Subcutaneous abdominal adipose tissue (tissue), 5 donors: ENCODE measurements at regions not wholly inside any gene's neighbourhood (a gene's known extent, or its start where the extent isn't known, plus 50 kb on each side); places are given as distances from the start of the nearest gene placed in this dataset.
A peak's percentile ranks its signal among the peaks of the same experiment; 100 is the strongest.

Experiments used
- H3K27ac ChIP-seq: one replicate; pipeline ENCODE4 v1.7.0; 2013; ENCODE audit warnings: low read depth, mild to moderate bottlenecking, inconsistent platforms, low read length, moderate library complexity
- H3K27me3 ChIP-seq, 5 donors: one replicate each; pipeline ENCODE4 v1.7.0; 2013; ENCODE audit warnings: low read length in 5 of 5, inconsistent platforms in 1 of 5; ENCODE audit not compliant: control insufficient read depth in 5 of 5, insufficient read depth in 4 of 5
- H3K36me3 ChIP-seq, 5 donors: one replicate each; pipeline ENCODE4 v1.7.0; 2013; ENCODE audit warnings: low read length in 5 of 5; ENCODE audit not compliant: control insufficient read depth in 5 of 5, insufficient read depth in 5 of 5
- H3K4me1 ChIP-seq, 5 donors: one replicate each; pipeline ENCODE4 v1.7.0; 2013; ENCODE audit warnings: low read length in 5 of 5, mild to moderate bottlenecking in 3 of 5, moderate library complexity in 1 of 5; ENCODE audit not compliant: control insufficient read depth in 5 of 5, insufficient read depth in 5 of 5
- H3K4me3 ChIP-seq, 5 donors: one replicate each; pipeline ENCODE4 v1.7.0; 2013; ENCODE audit warnings: low read length in 5 of 5, low read depth in 1 of 5
- H3K9ac ChIP-seq, 5 donors: one replicate each; pipeline ENCODE4 v1.7.0; 2013; ENCODE audit warnings: low read length in 5 of 5, mild to moderate bottlenecking in 4 of 5, moderate library complexity in 3 of 5
- H3K9me3 ChIP-seq, 5 donors: one replicate each; pipeline ENCODE4 v1.7.0; 2013; ENCODE audit warnings: low read length in 5 of 5; ENCODE audit not compliant: control insufficient read depth in 5 of 5
- donor health status: healthy.
- donor health status: healthy.
- donor health status: healthy.
- donor health status: healthy.
- donor health status: healthy.

DNA sequence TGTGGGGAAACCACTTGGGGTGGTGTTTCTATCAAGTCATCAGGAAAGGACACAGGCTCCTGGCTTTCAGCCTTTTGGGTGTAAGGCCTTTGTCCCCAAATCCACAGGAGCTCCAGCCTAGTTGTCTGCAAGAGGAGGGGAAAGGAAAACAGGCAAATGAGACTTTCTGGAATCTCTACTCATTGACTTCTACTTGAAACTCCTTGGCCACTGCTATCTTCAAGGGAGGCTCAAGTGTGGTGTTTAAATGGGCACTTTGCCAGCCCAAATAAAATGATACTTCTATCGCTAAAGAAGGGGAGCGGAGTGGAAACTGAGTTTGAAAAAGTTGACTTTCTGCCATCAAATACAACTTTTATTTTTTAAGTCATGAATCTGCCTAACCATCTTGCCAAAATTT lies 445.9 kb upstream of the RGS6 start:
- Histone ChIP-seq H3K9ac (no peak overlapping the region), H3K27ac (no peak overlapping the region), H3K4me1 (peaks cover 0 to 6% (median 2%) of the 10 kb centered on the region in 5 donors), H3K36me3 (no peaks in the 10 kb centered on the region), H3K9me3 (no peaks in the 10 kb centered on the region), H3K4me3 (no peak overlapping the region), H3K27me3 (no peaks in the 10 kb centered on the region)

DNA sequence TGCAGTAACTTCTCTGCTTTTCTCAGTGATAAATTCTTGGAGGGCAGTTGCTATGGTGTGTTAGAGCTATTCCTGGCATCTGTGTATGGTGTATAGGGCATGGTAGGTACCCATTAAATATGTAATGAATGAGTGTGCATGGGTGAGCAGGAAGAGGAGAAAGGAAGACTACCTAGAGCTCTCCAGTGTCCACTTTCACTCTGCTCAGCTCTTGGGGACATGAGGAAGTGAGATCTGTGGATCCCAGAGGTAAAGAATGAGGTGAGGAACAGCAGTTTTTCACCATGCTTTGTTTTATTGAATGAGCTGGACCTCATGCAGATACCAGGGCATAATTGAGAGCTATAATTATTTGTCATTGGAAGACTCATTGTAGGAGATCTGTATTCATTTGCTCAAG lies 444.8 kb upstream of the RGS6 start:
- H3K4me1 ChIP-seq = peaks cover 0 to 7% (median 6%) of the 10 kb centered on the region in 5 donors
- H3K4me3 ChIP-seq = no peak overlapping the region
- no peaks in the 10 kb centered on the region for H3K9me3 ChIP-seq
- no peaks in the 10 kb centered on the region for H3K27me3 ChIP-seq
- no peaks in the 10 kb centered on the region for H3K36me3 ChIP-seq
- H3K9ac ChIP-seq = no peak overlapping the region
- no peak overlapping the region for H3K27ac ChIP-seq

GRCh38 chr14:71487941-71488340 lies 444.3 kb upstream of the RGS6 start:
- Histone ChIP-seq H3K27ac (no peak overlapping the region), H3K4me1 (peaks cover 0 to 8% (median 4%) of the 10 kb centered on the region in 5 donors), H3K4me3 (no peak overlapping the region), H3K36me3 (no peaks in the 10 kb centered on the region), H3K9ac (no peak overlapping the region), H3K27me3 (no peaks in the 10 kb centered on the region), H3K9me3 (no peaks in the 10 kb centered on the region)

DNA sequence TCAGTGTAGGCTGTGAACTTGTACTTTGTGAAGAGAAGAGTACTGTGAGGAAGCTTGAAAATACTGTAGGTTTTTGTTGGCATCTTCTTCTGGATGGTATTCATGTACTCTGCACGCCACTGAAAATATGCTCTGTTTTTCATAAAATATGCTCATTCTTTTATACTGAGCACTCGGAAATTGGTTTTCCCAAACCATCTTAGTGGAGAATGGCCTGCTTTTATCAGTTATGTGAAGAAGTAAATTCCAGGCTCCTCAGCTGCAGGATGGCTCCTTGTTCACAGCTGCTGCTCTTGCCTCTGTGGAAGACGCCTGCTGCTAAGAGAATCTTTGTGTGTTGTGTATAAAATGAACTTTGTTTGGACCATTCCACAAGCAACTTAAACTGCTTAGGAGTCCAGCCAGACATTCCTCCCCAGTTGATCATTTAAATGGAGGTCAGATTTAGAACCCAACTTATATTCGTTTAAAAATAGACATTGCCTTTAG lies 443.5 kb upstream of the RGS6 start:
- H3K27me3 ChIP-seq = no peaks in the 10 kb centered on the region
- H3K27ac ChIP-seq = no peak overlapping the region
- H3K4me1 ChIP-seq = peaks cover 0 to 8% (median 4%) of the 10 kb centered on the region in 5 donors
- H3K4me3 ChIP-seq = no peak overlapping the region
- no peaks in the 10 kb centered on the region for H3K36me3 ChIP-seq
- no peak overlapping the region for H3K9ac ChIP-seq
- no peaks in the 10 kb centered on the region for H3K9me3 ChIP-seq

DNA sequence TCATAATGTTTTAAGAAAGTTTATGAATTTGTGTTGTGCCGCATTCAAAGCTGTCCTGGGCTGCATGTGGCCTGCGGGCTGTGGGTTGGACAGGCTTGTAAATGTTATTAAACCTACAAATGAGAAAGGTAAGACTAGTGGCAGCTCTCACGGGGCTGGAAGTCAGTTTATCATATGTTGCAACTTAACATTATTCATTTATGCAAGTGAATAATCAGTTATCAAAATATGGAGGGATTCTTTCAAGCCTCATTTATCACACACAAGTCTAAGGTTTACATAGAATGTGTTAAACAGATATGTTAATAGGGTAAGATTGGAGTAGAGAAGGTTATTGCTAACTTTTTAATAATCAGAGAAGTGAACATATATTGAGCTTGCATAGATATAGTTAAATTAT lies 442.5 kb upstream of the RGS6 start:
- no peak overlapping the region for H3K4me3 ChIP-seq
- H3K9ac ChIP-seq = no peak overlapping the region
- H3K4me1 ChIP-seq = peaks cover 0 to 8% (median 4%) of the 10 kb centered on the region in 5 donors
- H3K9me3 ChIP-seq = no peaks in the 10 kb centered on the region
- H3K36me3 ChIP-seq = no peaks in the 10 kb centered on the region
- H3K27ac ChIP-seq = no peak overlapping the region
- no peaks in the 10 kb centered on the region for H3K27me3 ChIP-seq

DNA sequence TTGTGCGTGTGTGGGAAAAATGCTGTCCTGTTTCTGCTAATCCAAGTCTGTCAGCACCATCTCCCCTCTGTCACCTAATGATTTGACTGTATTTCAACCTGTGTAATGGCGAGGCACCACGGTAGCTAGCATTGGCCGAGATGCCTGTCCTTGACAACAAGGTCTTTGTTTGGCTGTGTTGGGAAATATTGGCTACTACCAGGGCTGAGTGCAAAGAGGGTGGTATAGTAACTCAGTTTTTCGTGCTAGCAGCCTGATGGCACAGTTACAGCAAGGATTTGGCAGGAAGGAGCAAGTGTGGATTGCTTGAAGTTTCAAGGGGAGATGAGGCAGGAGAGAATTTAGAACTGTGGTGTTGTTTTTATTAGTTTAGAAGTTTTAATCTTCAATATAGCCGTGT lies 440.3 kb upstream of the RGS6 start:
- no peak overlapping the region for H3K9ac ChIP-seq
- peaks cover 0 to 8% (median 4%) of the 10 kb centered on the region in 5 donors for H3K4me1 ChIP-seq
- peak overlapping the region in 1 of 5 donors; percentile 55 for H3K4me3 ChIP-seq
- H3K9me3 ChIP-seq = no peaks in the 10 kb centered on the region
- no peaks in the 10 kb centered on the region for H3K36me3 ChIP-seq
- H3K27me3 ChIP-seq = no peaks in the 10 kb centered on the region
- no peak overlapping the region for H3K27ac ChIP-seq

GRCh38 chr14:71492346-71492745 lies 439.9 kb upstream of the RGS6 start:
- Histone ChIP-seq H3K27ac (no peak overlapping the region), H3K27me3 (no peaks in the 10 kb centered on the region), H3K4me3 (no peak overlapping the region), H3K9me3 (no peaks in the 10 kb centered on the region), H3K9ac (no peak overlapping the region), H3K36me3 (no peaks in the 10 kb centered on the region), H3K4me1 (peaks cover 0 to 8% (median 4%) of the 10 kb centered on the region in 5 donors)

- Histone ChIP-seq H3K36me3 (no peaks in the 10 kb centered on the region), H3K9me3 (no peaks in the 10 kb centered on the region), H3K27me3 (no peaks in the 10 kb centered on the region), H3K9ac (no peak overlapping the region), H3K4me1 (no peaks in the 10 kb centered on the region), H3K4me3 (no peak overlapping the region), H3K27ac (no peak overlapping the region)
These were observed 434.6 kb upstream of the RGS6 start for GRCh38 chr14:71497645-71498086.

DNA sequence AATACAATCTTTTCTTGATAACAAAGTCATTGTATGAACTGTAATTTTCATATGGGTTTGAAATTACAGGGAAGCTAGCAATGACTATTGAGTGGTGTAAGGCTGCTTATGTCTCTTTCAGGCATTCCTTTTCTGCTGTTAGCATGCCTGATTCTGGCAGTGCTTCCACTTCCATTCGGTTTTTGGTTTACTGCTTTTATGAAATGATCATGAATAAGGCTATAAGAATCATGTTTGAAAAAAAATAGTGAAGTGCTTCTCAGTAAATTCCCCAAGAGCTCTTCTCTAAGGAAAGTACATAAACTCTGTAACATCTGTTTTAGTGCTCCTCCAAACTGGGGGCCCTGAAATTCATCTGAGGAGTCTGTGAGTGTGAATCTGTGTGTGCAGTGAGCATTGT lies 434.0 kb upstream of the RGS6 start:
- Histone ChIP-seq H3K9ac (no peak overlapping the region), H3K9me3 (no peaks in the 10 kb centered on the region), H3K27me3 (no peaks in the 10 kb centered on the region), H3K4me3 (no peak overlapping the region), H3K4me1 (no peaks in the 10 kb centered on the region), H3K27ac (no peak overlapping the region), H3K36me3 (no peaks in the 10 kb centered on the region)

- Histone ChIP-seq H3K4me1 (no peaks in the 10 kb centered on the region), H3K9me3 (no peaks in the 10 kb centered on the region), H3K4me3 (no peak overlapping the region), H3K27ac (no peak overlapping the region), H3K9ac (no peak overlapping the region), H3K36me3 (no peaks in the 10 kb centered on the region), H3K27me3 (no peaks in the 10 kb centered on the region)
These were observed 433.2 kb upstream of the RGS6 start for GRCh38 chr14:71499018-71499417.

DNA sequence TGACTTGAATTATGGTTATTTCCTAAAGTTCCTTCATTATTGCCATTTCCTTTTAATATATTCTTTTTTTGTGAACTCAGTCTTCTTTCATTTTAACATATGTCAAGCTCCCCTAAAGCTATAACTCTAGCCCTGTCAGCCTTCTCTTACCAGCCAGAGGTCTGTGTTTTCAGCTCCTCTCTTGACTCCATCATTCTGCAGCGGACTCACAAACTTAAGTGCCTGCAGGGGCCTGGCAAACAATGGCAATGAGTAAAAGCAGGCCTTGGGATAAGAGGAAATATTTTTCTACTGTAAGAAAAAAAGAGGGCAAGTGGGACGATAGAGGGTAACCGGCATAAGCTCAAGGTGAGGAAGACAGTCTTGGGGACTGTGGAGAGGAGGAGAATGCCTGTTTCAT lies 424.5 kb upstream of the RGS6 start:
- Histone ChIP-seq H3K36me3 (no peaks in the 10 kb centered on the region), H3K4me1 (peaks cover 0 to 3% (median 0%) of the 10 kb centered on the region in 5 donors), H3K9me3 (no peaks in the 10 kb centered on the region), H3K27ac (no peak overlapping the region), H3K4me3 (no peak overlapping the region), H3K9ac (no peak overlapping the region), H3K27me3 (no peaks in the 10 kb centered on the region)
